Neural cell (in vitro differentiated cells): ENCODE measurements at regions not wholly inside any gene's neighbourhood (a gene's known extent, or its start where the extent isn't known, plus 50 kb on each side); places are given as distances from the start of the nearest gene placed in this dataset.

Experiments used
- H2AFZ ChIP-seq: fragments of 200-600, 300-800 bp; sonication (generic), shearing (Covaris generic); 2 replicates; pipeline ENCODE4 v1.6.0; 2014; ENCODE audit warnings: low read depth, mild to moderate bottlenecking, antibody characterized with exemption, low read length, moderate library complexity
- H3F3A ChIP-seq: fragments of 200-600 bp; shearing (Covaris generic); 2 replicates; pipeline ENCODE4 v1.6.1; 2016; ENCODE audit warnings: mild to moderate bottlenecking, moderate library complexity, mixed read lengths, antibody characterized with exemption, low read length; ENCODE audit not compliant: insufficient read depth, poor library complexity, severe bottlenecking
- H3K27ac ChIP-seq: fragments of 200-600, 300-800 bp; sonication (generic), shearing (Covaris generic); 2 replicates; pipeline ENCODE4 v1.5.1; 2014; ENCODE audit warnings: mild to moderate bottlenecking, low read length, moderate library complexity
- H3K27me3 ChIP-seq: fragments of 300-800, 200-600 bp; sonication (generic), shearing (Covaris generic); 2 replicates; pipeline ENCODE4 v1.6.0; 2014; ENCODE audit warnings: mild to moderate bottlenecking, low read depth, low read length, moderate library complexity; ENCODE audit not compliant: insufficient read depth
- H3K36me3 ChIP-seq: fragments of 300-800, 200-600 bp; sonication (generic), shearing (Covaris generic); 2 replicates; pipeline ENCODE4 v1.5.1; 2014; ENCODE audit warnings: mild to moderate bottlenecking, antibody characterized with exemption, low read length, moderate library complexity; ENCODE audit not compliant: insufficient read depth
- H3K4me2 ChIP-seq: fragments of 300-800, 200-600 bp; sonication (generic), shearing (Covaris generic); 2 replicates; pipeline ENCODE4 v1.6.0; 2014; ENCODE audit warnings: mild to moderate bottlenecking, low read length
- H3K4me3 ChIP-seq: fragments of 300-800, 200-600 bp; sonication (generic), shearing (Covaris generic); 2 replicates; pipeline ENCODE4 v1.5.1; 2014; ENCODE audit warnings: mild to moderate bottlenecking, low read length, moderate library complexity
- H3K79me2 ChIP-seq: fragments of 200-600 bp; shearing (Covaris generic); replicated peaks from 2 replicates; pipeline ENCODE4 v1.6.0; 2014; ENCODE audit warnings: mild to moderate bottlenecking, low read length, moderate library complexity; ENCODE audit not compliant: insufficient read depth
- H3K9ac ChIP-seq: fragments of 300-800, 200-600 bp; sonication (generic), shearing (Covaris generic); 2 replicates; pipeline ENCODE4 v1.6.1; 2016; ENCODE audit warnings: mild to moderate bottlenecking, low read length, mixed read lengths
- H3K9me2 ChIP-seq: fragments of 200-600 bp; shearing (Covaris generic); 2 replicates; pipeline ENCODE4 v1.6.1; 2016; ENCODE audit warnings: mild to moderate bottlenecking, low read length, mixed read lengths; ENCODE audit not compliant: insufficient read depth
- H3K9me3 ChIP-seq: fragments of 200-600, 300-800 bp; sonication (generic), shearing (Covaris generic); 2 replicates; pipeline ENCODE4 v1.6.1; 2016; ENCODE audit warnings: mild to moderate bottlenecking, mixed run types, low read length, moderate library complexity, mixed read lengths
- H4K20me1 ChIP-seq: fragments of 200-600 bp; shearing (Covaris generic); 2 replicates; pipeline ENCODE4 v1.6.1; 2016; ENCODE audit warnings: mild to moderate bottlenecking, mixed run types; ENCODE audit not compliant: insufficient read depth
- CTCF ChIP-seq: fragments of 450-650 bp; IDR thresholded peaks from 2 replicates; pipeline ENCODE4 v1.5.1; 2014; ENCODE audit warnings: antibody characterized with exemption, mild to moderate bottlenecking, moderate library complexity; ENCODE audit not compliant: poor library complexity, severe bottlenecking
- EP300 ChIP-seq: fragments of 450-650 bp; conservative IDR thresholded peaks from 2 replicates; pipeline ENCODE4 v1.6.1; 2014; ENCODE audit warnings: antibody characterized with exemption, mild to moderate bottlenecking, moderate library complexity; ENCODE audit not compliant: poor library complexity, severe bottlenecking
- EZH2 ChIP-seq: fragments of 200-600, 300-800 bp; shearing (Covaris generic), sonication (generic); IDR thresholded peaks from 2 replicates; pipeline ENCODE4 v1.6.1; 2014; ENCODE audit warnings: antibody characterized with exemption, low read length, borderline replicate concordance, mild to moderate bottlenecking; ENCODE audit not compliant: insufficient read depth, poor library complexity, severe bottlenecking
- MXI1 ChIP-seq: fragments of 450-650 bp; conservative IDR thresholded peaks from 2 replicates; pipeline ENCODE4 v1.6.1; 2014; ENCODE audit warnings: antibody characterized with exemption, mild to moderate bottlenecking; ENCODE audit not compliant: poor library complexity, severe bottlenecking
- POLR2AphosphoS5 ChIP-seq: IDR thresholded peaks from 2 replicates; pipeline ENCODE4 v1.6.1; 2012
- RAD21 ChIP-seq: fragments of 450-650 bp; conservative IDR thresholded peaks from 2 replicates; pipeline ENCODE4 v1.6.1; 2014; ENCODE audit warnings: antibody characterized with exemption, mild to moderate bottlenecking, moderate library complexity
- SMC3 ChIP-seq: fragments of 450-650 bp; conservative IDR thresholded peaks from 2 replicates; pipeline ENCODE4 v1.6.1; 2014; ENCODE audit warnings: antibody characterized with exemption, mild to moderate bottlenecking, moderate library complexity; ENCODE audit not compliant: poor library complexity
- TAF1 ChIP-seq: IDR thresholded peaks from 2 replicates; pipeline ENCODE4 v1.6.1; 2012; ENCODE audit warnings: low read depth
- TF ChIP-seq, protein P1 (sequence below): IDR thresholded peaks from 2 replicates; pipeline ENCODE4 v1.6.1; 2012; ENCODE audit warnings: borderline replicate concordance

GRCh38 chr11:93959663-93960062, 61.5 kb upstream of the HEPHL1 start:
- H2AFZ ChIP-seq: no peak overlapping the region
- H3K9ac ChIP-seq: no peak overlapping the region

GRCh38 chr11:93963072-93963471, 58.1 kb upstream of the HEPHL1 start:
- Histone ChIP-seq H3K4me3 (no peak overlapping the region), H3K27me3 (no peaks in the 10 kb centered on the region), H3K9ac (no peak overlapping the region), H3F3A (no peaks in the 10 kb centered on the region), H3K27ac (no peak overlapping the region), H3K4me2 (no peak overlapping the region), H4K20me1 (no peaks in the 10 kb centered on the region), H3K9me2 (no peaks in the 10 kb centered on the region), H3K9me3 (no peaks in the 10 kb centered on the region), H3K36me3 (no peaks in the 10 kb centered on the region), H3K79me2 (no peaks in the 10 kb centered on the region), H2AFZ (no peak overlapping the region)
- no peak for TF ChIP-seq TAF1
- TF ChIP-seq SMC3: no peak
- no peak for TF ChIP-seq MXI1
- TF ChIP-seq, protein P1, sequence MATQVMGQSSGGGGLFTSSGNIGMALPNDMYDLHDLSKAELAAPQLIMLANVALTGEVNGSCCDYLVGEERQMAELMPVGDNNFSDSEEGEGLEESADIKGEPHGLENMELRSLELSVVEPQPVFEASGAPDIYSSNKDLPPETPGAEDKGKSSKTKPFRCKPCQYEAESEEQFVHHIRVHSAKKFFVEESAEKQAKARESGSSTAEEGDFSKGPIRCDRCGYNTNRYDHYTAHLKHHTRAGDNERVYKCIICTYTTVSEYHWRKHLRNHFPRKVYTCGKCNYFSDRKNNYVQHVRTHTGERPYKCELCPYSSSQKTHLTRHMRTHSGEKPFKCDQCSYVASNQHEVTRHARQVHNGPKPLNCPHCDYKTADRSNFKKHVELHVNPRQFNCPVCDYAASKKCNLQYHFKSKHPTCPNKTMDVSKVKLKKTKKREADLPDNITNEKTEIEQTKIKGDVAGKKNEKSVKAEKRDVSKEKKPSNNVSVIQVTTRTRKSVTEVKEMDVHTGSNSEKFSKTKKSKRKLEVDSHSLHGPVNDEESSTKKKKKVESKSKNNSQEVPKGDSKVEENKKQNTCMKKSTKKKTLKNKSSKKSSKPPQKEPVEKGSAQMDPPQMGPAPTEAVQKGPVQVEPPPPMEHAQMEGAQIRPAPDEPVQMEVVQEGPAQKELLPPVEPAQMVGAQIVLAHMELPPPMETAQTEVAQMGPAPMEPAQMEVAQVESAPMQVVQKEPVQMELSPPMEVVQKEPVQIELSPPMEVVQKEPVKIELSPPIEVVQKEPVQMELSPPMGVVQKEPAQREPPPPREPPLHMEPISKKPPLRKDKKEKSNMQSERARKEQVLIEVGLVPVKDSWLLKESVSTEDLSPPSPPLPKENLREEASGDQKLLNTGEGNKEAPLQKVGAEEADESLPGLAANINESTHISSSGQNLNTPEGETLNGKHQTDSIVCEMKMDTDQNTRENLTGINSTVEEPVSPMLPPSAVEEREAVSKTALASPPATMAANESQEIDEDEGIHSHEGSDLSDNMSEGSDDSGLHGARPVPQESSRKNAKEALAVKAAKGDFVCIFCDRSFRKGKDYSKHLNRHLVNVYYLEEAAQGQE: no peak
- no peak for TF ChIP-seq CTCF
- no peak for TF ChIP-seq EP300
- no peak for TF ChIP-seq POLR2AphosphoS5
- no peak for TF ChIP-seq RAD21
- no peak for TF ChIP-seq EZH2

More at GRCh38 chr11:93959663-93960062, 61.5 kb upstream of the HEPHL1 start:
- no peaks in the 10 kb centered on the region for H3F3A ChIP-seq
- H3K27ac ChIP-seq: no peak overlapping the region
- no peak overlapping the region for H3K4me3 ChIP-seq
- no peak overlapping the region for H3K4me2 ChIP-seq
- no peaks in the 10 kb centered on the region for H4K20me1 ChIP-seq
- no peaks in the 10 kb centered on the region for H3K36me3 ChIP-seq
- H3K27me3 ChIP-seq: no peaks in the 10 kb centered on the region
- H3K9me3 ChIP-seq: no peaks in the 10 kb centered on the region
- H3K9me2 ChIP-seq: no peaks in the 10 kb centered on the region
- no peak for TF ChIP-seq EP300
- H3K79me2 ChIP-seq: no peaks in the 10 kb centered on the region

DNA sequence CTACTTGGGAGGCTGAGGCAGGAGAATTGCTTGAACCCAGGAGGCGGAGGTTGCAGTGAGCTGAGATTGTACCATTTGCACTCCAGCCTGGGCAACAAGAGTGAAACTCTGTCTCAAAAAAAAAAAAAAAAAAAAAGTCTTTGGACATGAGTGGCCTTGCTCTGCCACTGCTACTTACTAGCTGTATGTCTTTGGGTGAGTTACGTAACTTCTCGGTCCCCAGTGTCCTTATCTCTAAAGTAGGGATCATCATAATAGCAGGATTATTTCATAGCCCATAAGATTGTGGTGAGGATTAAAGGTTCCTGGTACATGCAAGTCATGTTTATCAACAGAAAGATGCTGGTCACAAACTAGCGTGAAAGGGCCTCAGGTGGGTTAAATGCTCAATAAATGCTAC, 53.9 kb upstream of the HEPHL1 start:
- Histone ChIP-seq H3K9me2 (no peaks in the 10 kb centered on the region), H3K9me3 (no peaks in the 10 kb centered on the region), H4K20me1 (no peaks in the 10 kb centered on the region), H3K4me2 (no peak overlapping the region), H3K36me3 (no peaks in the 10 kb centered on the region), H3K79me2 (no peaks in the 10 kb centered on the region), H3K4me3 (no peak overlapping the region), H3K27me3 (no peaks in the 10 kb centered on the region), H3F3A (no peaks in the 10 kb centered on the region), H2AFZ (no peak overlapping the region), H3K27ac (no peak overlapping the region), H3K9ac (no peak overlapping the region)
- TF ChIP-seq EZH2 (no peak), CTCF (no peak), SMC3 (no peak), MXI1 (no peak), TAF1 (no peak), EP300 (no peak), RAD21 (no peak), POLR2AphosphoS5 (no peak)
- TF ChIP-seq, protein P1: no peak
